ENCODE measurements at regions not wholly inside any gene's neighbourhood (a gene's known extent, or its start where the extent isn't known, plus 50 kb on each side); places are given as distances from the start of the nearest gene placed in this dataset.

GRCh38 chr12:18923721-18924120, 185.8 kb downstream of the CAPZA3 start:
- TF ChIP-seq EZH2phosphoT487 (IDR thresholded peaks at IDR 0.05; ENCODE audit: insufficient read depth, low read depth), result no peak
- no peak for TF ChIP-seq EZH2 (IDR thresholded peaks at IDR 0.05; ENCODE audit: insufficient read depth, poor library complexity, severe bottlenecking)
